RWPE1 (cell line): ENCODE measurements at regions not wholly inside any gene's neighbourhood (a gene's known extent, or its start where the extent isn't known, plus 50 kb on each side); places are given as distances from the start of the nearest gene placed in this dataset.
"Not testable (repeated sequence)": the region's sequence is repeated elsewhere in the genome, so short reads cannot be mapped to it uniquely, and the experiment has no call there.

Experiments
- CTCF ChIA-PET: fragments of 350-600 bp; sonication (Branson Sonifier 250); formaldehyde crosslinking; extraction: SDS; loops from one replicate; lab custom pipeline; 2021; lab: Yijun Ruan, JAX
- POLR2A ChIA-PET: fragments of 400-600 bp; formaldehyde crosslinking; extraction: SDS; loops from one replicate; lab custom pipeline; 2020; ENCODE audit warnings: antibody characterized with exemption; ENCODE audit not compliant: low non-redundant PET; lab: Yijun Ruan, JAX
- DNase-seq: peaks from one replicate; pipeline ENCODE4 v3.0.0; 2012; ENCODE audit warnings: low spot score
- H3K27ac ChIP-seq: fragments of 450-650 bp; 2 replicates; pipeline ENCODE4 v1.5.1; 2017
- CTCF ChIP-seq: fragments of 450-650 bp; conservative IDR thresholded peaks from 2 replicates; pipeline ENCODE4 v1.5.1; 2017; ENCODE audit warnings: low read depth, mild to moderate bottlenecking

DNA sequence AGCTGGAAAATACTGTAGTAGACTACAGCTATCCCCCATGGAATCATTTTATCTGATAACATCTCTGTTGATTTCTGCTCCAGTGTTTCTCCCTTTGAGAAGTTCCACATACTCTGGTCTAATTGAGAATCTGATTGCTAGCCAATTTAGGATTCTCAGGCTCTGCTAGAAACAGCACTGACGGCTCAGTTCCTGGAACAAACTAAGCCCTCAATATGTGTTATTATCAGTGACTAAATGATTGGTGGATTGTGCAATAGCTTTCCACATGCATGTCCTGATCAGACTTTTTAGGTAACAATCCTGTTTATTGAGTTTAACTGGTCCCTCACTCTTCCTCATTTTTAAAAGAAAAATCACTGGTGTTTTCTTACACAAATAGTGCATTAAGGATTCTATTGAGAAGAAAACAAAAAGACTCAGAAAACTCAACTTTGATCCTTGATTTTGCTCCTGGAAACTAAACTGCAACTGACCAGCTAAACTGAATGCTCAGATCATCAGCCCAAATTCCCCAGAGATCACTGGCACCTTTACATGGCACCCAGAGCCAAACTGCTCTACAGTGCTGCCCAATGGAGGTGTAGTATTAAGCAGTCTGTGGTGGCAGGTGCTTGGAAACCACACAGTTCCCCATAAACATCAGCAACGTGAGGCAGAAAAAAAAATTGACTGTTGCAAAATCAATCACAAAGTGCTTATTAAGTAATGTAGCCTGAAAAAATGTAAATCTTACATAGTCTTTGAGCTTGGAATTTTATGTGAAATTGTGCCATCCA is 423.7 kb downstream of the TOX3 start:
- DNase-seq: no peak
- CTCF ChIA-PET: interaction anchor here (0.6 kb wide), 1 partner anchor 1160 kb away, joined by 7 read pairs; no protein-coding TSS in a partner anchor
- no peak overlapping the region for H3K27ac ChIP-seq
- POLR2A ChIA-PET: no interaction called here
- no peak for TF ChIP-seq CTCF

GRCh38 chr16:52117171-52117570 is 429.8 kb downstream of the TOX3 start:
- no peak overlapping the region for H3K27ac ChIP-seq
- ChIA-PET CTCF (no interaction called here), POLR2A (no interaction called here)
- no peak for DNase-seq
- no peak for TF ChIP-seq CTCF

- ChIA-PET CTCF (interaction anchor here (0.6 to 1.2 kb wide), 4 partner anchors 21 to 1160 kb away, joined by 3 to 7 read pairs (median 4); no protein-coding TSS in a partner anchor), POLR2A (no interaction called here)
- TF ChIP-seq CTCF: no peak
- H3K27ac ChIP-seq: no peak overlapping the region
- DNase-seq: peak; percentile 42
Observed at GRCh38 chr16:52114379-52114778, 432.6 kb downstream of the TOX3 start.

DNA sequence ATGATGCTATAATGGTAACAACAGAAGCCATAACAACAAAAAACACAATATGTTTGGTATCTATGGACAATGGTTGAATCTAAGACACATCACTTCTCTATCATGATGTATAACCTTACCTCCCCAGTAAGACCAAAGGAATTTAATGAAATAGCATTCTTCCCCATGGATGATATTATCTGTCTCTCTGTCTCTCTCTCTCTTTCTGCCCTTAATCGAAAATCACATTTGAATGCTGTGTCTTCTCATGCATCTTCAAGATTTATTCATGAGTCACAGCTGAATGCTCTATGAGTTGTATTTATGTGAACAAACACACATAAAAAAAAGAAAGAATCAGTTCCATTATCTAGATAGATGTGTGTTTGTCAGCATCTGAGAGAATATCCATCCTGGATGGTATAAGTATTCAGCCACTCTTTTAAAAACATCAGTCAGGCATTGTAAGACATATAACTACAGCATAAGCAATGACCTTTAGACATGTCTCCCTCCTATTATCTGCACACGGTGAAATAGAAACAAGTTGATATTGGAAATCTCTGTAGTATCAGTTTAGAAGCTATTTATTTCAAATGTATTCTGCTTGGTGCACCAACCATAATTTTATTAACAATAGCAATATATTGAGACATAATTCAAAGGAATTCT is 433.3 kb downstream of the TOX3 start:
- DNase-seq: no peak
- ChIA-PET POLR2A (no interaction called here), CTCF (interaction anchor here (0.6 to 1.2 kb wide), 2 partner anchors 44 to 1161 kb away, joined by 4 to 7 read pairs; no protein-coding TSS in a partner anchor)
- no peak for TF ChIP-seq CTCF
- H3K27ac ChIP-seq: no peak overlapping the region

GRCh38 chr16:52104993-52105392 is 441.9 kb downstream of the TOX3 start:
- CTCF ChIA-PET, POLR2A ChIA-PET, H3K27ac ChIP-seq, DNase-seq: not testable (repeated sequence)

GRCh38 chr16:52103791-52104190 is 443.2 kb downstream of the TOX3 start:
- H3K27ac ChIP-seq: no peak overlapping the region
- no peak for DNase-seq
- ChIA-PET CTCF (no interaction called here), POLR2A (no interaction called here)
- TF ChIP-seq CTCF: no peak

DNA sequence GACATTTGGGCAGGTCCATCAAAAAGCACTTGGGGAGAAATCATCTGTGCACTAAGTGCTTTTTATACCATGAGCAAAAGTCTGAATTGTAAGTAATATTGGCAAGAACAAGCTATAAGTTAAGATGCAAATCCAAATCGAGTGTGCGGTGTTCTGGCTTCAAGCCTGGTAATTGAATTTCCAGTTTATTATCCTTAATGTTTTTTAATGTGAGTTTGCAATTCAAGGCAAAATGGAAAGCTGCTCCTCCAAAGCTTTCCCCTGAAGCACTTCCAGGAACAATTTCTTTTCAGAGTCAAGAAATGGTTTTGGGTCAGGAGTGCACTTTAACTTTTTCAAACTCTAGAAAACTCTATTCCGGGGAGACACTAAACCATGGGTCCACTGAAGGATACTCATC is 445.7 kb downstream of the TOX3 start:
- POLR2A ChIA-PET: no interaction called here
- DNase-seq: no peak
- H3K27ac ChIP-seq: no peak overlapping the region
- no peak for TF ChIP-seq CTCF
- CTCF ChIA-PET: interaction anchor here (0.7 kb wide), 1 partner anchor 9 kb away, joined by 3 read pairs; no protein-coding TSS in a partner anchor
